ENCODE measurements at regions not wholly inside any gene's neighbourhood (a gene's known extent, or its start where the extent isn't known, plus 50 kb on each side); places are given as distances from the start of the nearest gene placed in this dataset.

DNA sequence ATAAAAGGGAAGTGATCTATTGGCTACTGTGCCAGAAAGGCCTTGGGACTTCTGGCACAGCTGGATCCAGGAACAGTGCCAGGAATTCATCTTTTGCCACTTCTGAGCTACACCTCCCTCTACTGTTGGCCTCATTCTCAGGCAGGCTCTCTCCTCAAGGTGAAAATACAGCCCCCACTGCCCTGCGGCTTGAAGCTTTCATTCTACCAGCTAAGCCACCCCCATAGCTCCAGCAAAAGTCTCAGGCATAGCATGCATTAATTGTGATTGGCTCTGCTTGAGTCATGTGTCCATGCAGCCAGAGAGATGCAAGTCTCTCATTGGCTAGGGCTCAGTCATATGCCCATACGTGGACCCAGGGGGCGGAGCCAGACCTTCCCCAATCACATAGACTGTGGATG, 142.4 kb downstream of the TPRA1 start:
- Histone ChIP-seq H3K36me3 (no peaks in the 10 kb centered on the region), H3K27ac (no peak overlapping the region), H3K4me1 (no peaks in the 10 kb centered on the region), H3K4me3 (no peak overlapping the region), H3K9me3 (no peaks in the 10 kb centered on the region), H3K27me3 (peaks cover 0 to 43% (median 20%) of the 10 kb centered on the region in 7 donors)
- WGBS, 2 donors, result 71 to 81% methylated on average over 3 of the region's 3 CpGs
- ATAC-seq (peak in 4 of 8 donors; percentile 24 to 46 (median 36)), DNase-seq (no peak)
- intact Hi-C loops (cut with DNase I), result loop anchor here in 2 of 10 donors (5.0 to 10.0 kb wide), 2 partner anchors 463 to 696 kb away; partner anchors contain the start of gene PLXNA1 (in 1 of the 2)
- TF ChIP-seq, protein P1, sequence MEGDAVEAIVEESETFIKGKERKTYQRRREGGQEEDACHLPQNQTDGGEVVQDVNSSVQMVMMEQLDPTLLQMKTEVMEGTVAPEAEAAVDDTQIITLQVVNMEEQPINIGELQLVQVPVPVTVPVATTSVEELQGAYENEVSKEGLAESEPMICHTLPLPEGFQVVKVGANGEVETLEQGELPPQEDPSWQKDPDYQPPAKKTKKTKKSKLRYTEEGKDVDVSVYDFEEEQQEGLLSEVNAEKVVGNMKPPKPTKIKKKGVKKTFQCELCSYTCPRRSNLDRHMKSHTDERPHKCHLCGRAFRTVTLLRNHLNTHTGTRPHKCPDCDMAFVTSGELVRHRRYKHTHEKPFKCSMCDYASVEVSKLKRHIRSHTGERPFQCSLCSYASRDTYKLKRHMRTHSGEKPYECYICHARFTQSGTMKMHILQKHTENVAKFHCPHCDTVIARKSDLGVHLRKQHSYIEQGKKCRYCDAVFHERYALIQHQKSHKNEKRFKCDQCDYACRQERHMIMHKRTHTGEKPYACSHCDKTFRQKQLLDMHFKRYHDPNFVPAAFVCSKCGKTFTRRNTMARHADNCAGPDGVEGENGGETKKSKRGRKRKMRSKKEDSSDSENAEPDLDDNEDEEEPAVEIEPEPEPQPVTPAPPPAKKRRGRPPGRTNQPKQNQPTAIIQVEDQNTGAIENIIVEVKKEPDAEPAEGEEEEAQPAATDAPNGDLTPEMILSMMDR (IDR thresholded peaks at IDR 0.05), result peak in 3 of 9 donors; percentile 16 to 27 (median 16)

DNA sequence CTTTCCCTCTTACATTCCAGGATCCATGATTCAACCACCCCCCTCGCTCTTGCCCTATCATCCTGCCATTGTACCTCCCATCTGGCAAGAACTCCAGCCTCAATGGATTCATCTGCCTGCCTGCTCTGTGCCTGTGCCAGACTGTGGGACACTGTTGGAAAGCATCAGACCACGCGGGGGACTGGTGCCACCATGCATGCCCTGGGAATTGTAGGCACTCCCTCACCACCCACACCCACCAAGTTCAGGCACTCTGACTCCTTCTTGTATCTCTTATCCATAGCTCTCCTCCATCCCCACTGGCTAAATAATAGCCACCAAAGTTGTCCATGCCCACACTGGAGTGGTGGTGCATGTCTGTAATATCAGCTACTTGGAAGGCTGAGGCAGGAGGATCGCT, 143.8 kb downstream of the TPRA1 start:
- peaks cover 0 to 30% (median 10%) of the 10 kb centered on the region in 7 donors for H3K27me3 ChIP-seq

DNA sequence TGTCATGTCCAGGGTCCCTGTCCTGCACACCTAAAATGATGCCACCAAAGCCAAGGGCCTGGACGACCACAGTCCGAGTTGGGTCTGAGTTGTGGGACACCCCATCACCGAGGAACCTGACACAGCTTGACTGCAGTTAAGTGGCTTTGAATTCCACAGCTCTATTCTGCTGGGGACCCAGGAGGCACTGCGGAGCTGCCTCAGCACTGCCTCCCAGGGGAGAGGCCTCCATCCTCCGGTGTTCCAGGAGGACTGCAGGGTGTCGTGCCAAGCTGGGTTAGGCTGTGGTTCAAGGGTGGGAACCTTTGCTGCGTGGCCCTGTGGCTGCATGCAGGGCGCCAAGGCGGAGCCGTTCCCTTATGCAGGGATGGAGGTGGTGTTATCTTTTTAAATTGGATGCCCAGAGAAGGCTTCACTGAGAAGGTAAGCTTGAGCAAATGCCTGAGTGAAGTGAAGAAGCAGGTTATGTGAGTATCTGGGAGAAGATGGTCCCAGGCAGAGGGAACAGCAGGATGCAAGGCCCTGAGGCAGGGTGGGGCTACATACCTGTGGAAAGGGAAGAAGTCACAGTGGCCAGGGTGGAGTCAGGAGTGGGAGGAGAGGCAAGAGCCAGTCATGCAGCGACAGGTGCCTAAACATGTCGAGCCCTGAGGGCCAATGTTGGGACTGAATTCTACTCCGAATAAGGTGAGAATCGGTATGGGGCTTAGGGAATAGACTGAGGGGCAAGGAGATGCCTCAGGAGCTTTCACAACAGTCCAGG, 144.8 kb downstream of the TPRA1 start:
- intact Hi-C loops (cut with DNase I), result loop anchor here in 2 of 10 donors (5.0 to 10.0 kb wide), 2 partner anchors 461 to 693 kb away; partner anchors contain the start of gene PLXNA1 (in 1 of the 2)
- H3K27me3 ChIP-seq, result peaks cover 0 to 25% (median 7%) of the 10 kb centered on the region in 7 donors
- TF ChIP-seq, protein P1 (IDR thresholded peaks at IDR 0.05), result no peak
- H3K27ac ChIP-seq, result no peak overlapping the region
- H3K4me1 ChIP-seq, result no peaks in the 10 kb centered on the region
- H3K9me3 ChIP-seq, result no peaks in the 10 kb centered on the region
- WGBS, 2 donors, result 78% methylated on average over 14 of the region's 14 CpGs
- H3K4me3 ChIP-seq, result no peak overlapping the region
- H3K36me3 ChIP-seq, result no peaks in the 10 kb centered on the region
- no peak for ATAC-seq
- no peak for DNase-seq

More for the DNA sequence above, 143.8 kb downstream of the TPRA1 start:
- TF ChIP-seq, protein P1 (IDR thresholded peaks at IDR 0.05), result no peak
- H3K27ac ChIP-seq, result no peak overlapping the region
- H3K9me3 ChIP-seq, result no peaks in the 10 kb centered on the region
- WGBS, 2 donors, result 81 to 94% methylated on average over 4 of the region's 4 CpGs
- no peak for DNase-seq
- intact Hi-C loops (cut with DNase I), result loop anchor here in 2 of 10 donors (5.0 to 10.0 kb wide), 2 partner anchors 462 to 694 kb away; partner anchors contain the start of gene PLXNA1 (in 1 of the 2)
- H3K4me1 ChIP-seq, result no peaks in the 10 kb centered on the region
- H3K36me3 ChIP-seq, result no peaks in the 10 kb centered on the region
- no peak for ATAC-seq
- no peak overlapping the region for H3K4me3 ChIP-seq

DNA sequence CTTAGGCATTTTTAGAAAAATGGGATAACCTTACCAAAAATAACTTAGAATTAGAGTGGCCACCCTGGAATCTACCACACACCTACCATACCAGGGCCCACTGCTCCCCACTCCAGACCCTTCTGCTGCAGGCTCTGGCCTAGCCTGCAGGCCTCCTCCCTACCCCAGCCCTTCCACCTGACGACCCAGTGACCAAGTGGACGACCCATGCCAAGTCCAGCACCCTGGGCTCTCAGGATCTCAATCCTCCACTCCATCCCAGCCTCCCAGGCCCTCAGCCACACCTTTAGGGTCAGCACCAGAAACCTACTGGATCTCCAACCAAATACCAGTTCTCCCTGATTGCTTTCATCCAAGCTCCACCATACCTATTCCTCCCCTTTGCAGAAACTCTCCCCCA, 145.8 kb downstream of the TPRA1 start:
- TF ChIP-seq, protein P1 (IDR thresholded peaks at IDR 0.05), result no peak
- Histone ChIP-seq H3K4me3 (no peak overlapping the region), H3K36me3 (no peaks in the 10 kb centered on the region), H3K27me3 (peaks cover 0 to 16% (median 0%) of the 10 kb centered on the region in 7 donors), H3K9me3 (no peaks in the 10 kb centered on the region), H3K27ac (no peak overlapping the region), H3K4me1 (no peaks in the 10 kb centered on the region)
- intact Hi-C loops (cut with DNase I), result loop anchor here in 2 of 10 donors (5.0 to 10.0 kb wide), 2 partner anchors 460 to 692 kb away; partner anchors contain the start of gene PLXNA1 (in 1 of the 2)
- ATAC-seq, result no peak
- no peak for DNase-seq
- 68 to 69% methylated on average over 2 of the region's 2 CpGs for WGBS, 2 donors
